Stimulated activated CD4-positive, alpha-beta T cell treated with anti-CD3 and anti-CD28 coated beads, Interleukin-12 subunit alpha, Interleukin-12 subunit beta, amount 100 ng/mL, for 4 hours (primary cell): ENCODE measurements at regions not wholly inside any gene's neighbourhood (a gene's known extent, or its start where the extent isn't known, plus 50 kb on each side); places are given as distances from the start of the nearest gene placed in this dataset.

Experiments used
- DNase-seq: peaks from one replicate; pipeline ENCODE4 v3.0.0-alpha.2; 2020

DNA sequence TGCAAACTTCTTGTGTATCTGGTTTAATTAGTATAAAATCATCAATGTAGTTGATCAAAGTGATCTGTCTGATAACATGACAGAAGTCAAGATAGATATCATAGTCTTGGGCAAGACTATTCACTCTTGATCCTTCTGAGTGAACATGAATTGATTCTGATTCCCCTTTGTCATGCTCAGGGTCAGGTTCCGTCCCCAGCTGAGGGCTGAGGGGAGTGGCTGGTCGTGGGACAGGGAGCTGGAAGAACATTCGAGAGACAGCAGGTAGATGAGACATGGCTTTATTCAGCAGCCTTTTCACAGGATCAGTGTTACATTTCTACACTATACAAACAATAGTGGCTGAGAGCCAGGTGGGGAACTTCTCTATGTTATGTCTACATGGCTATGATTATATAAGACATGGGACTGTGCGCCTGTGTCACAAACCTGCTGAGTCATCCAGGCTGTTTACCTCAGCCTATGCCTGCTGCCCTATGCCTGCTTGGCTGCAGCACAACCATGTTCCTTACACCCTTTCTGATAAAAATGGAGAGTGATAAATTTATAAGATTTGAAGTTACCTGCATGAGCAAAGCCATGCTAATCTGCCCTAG lies 586.9 kb upstream of the NR3C2 start:
- no peak for DNase-seq

DNA sequence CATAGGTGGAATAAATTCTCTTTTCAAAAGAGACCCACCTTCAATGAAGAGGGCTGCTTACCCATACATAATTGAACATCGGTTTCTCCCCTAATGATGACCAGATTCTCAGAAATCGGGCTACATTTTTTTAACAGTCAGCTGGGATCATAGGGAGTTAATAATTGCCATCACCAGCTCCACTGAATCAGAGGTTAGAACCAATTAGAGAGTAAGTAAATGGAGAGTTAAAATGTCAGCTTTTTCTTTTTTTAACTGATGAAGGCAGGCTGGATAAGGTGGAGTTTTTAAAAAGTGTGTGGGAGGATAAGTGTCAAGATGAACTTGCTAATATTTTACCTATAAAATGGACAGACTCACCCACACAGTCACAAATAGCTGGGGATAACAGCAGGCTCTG lies 584.5 kb upstream of the NR3C2 start:
- no peak for DNase-seq

DNA sequence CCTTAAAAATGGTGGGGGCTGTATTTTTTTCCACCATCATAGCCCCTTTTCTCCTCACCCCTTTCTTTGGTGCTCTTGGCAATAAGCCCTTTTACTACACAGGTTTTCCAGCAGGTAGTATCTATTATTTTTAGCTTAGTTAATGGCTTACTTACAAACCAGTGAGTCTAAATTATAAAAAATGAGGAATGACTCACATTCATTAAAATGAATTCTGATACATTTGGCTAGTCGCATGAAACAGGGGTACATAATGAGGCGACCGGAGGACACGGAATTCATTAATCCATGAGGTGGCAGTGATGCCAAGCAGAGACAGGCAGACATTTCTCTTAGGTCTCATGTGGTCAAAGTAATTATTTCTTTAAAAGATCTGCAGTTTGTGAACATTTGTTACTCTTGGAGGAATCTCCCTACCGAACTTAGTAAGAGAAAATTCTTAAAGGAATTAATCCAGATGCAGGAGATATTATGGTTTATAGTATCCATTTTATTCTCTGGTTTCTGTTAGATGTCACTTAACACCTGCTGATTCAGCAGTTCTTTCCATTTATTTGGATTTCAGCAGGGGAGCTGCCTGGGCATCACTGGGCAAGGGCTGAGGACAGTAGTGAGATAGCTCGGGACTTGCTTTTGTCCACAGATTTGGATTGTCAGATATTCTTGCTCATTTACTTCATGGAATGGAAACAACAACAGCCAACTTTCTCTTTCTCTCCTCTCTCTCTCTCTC lies 575.0 kb upstream of the NR3C2 start:
- DNase-seq: no peak

DNA sequence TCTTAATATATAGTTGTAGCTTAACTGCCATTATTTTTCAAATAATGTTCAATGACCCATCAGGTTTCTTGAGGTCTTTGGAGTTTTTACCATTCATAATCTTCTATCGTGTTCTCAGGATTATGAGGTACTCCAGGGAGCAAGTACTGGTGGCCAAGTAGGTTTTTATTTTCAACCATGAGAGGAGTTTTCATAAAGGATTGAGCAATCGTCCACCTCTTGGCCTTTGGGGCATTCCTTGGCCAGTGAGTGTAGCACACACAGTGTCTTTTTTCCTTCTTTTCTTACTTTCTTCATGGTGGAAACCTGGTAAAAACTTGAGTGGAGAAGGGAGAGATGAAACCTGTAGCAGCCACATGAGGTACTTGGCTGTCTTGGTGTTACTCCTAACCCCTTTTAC lies 567.0 kb upstream of the NR3C2 start:
- DNase-seq: no peak

DNA sequence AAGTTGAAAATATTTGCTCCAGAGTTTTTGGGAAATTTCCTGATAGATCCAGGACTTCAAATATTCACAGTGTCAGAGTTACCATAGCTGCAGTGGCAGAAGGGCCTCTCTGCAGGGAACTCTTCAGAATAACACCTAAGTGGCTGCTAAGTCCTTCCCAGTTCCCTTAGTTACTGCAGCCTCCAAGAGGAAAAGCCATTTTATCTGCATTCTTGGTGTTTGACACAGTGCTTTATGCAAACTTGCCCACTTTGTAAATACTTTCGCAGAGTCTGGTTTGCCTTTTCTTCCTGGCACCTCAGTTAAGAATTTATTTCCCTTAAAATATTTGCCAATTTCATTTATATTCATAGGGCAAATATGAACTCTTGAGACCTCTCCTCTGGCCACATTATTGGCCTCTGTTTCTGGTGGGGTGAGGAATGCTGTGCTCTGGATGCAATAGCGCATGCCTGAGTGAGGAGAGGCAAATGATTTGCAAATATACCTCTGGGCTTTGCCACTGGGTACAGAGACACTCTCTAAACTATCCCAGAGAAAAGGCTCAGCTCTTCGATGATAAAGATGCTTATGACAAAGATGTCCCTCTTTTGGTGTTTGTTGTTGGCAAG lies 566.3 kb upstream of the NR3C2 start:
- no peak for DNase-seq

DNA sequence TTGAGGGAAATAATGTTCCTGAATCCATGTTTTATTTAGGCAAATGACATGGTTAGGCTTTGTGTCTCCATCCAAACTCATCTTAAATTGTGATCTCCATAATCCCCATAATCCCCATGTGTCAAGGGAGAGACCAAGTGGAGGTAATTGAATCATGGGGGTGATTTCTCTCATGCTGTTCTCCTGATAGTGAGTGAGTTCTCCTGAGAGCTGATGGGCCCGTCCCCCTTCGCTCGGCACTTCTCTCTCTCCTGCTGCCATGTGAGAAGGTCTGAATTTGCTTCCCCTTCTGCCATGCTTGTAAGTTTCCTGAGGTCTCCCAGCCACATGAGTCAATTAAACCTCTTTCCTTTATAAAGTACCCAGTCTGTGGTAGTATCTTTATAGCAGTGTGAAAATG lies 563.0 kb upstream of the NR3C2 start:
- no peak for DNase-seq

DNA sequence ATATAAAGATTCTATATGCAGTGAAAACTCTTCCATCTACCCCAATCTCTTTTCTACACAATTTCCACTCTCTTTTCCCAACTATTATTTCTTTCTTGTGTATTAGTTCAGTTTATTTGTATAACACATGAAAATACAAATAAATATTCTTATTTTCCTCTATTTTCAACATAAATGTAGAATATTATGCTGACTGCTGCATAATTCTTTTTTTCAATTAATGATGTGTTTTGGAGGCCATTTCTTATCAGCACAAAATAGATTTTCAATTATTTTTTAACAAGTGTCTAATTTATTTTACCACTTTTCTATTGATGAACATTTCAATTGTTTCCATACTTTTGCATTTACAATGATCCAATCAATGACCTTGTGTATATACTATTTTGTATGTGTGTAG lies 557.7 kb upstream of the NR3C2 start:
- no peak for DNase-seq

DNA sequence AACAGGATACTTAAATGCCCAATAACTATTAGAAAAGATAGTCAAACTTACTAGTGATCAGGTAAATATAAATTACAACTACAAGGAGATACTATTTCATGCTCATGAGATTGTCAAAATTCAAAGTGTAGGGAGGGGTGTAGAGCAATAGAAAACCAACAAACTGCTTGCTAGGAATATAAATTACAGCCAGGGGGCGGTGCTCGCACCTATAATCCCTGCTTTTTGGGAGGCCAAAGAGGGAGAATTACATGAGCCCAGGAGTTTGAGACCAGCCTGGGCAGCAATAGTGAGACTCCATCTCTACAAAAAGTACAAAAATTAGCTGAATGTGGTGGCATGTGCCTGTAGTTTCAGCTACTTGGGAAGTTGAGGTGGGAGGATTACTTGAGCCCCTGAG lies 556.5 kb upstream of the NR3C2 start:
- no peak for DNase-seq

DNA sequence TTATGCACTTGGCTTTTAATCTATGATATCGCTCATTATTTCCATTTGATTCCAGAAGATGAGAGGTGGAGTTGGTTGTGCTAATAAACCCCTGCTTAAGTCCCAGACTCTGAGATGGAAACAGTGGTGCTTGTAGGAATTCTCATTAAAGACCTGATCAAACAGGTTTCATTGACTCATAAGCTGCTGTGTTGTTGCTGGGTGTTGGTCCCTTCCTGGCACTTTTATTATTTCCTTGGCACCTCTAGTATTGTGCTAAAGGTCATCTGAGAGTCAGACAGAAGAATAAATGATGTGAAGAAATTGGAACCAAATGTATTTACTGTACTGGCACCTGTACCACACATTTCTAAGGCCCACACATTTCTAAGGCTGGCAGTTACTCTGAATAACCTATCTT lies 544.7 kb upstream of the NR3C2 start:
- DNase-seq: no peak

DNA sequence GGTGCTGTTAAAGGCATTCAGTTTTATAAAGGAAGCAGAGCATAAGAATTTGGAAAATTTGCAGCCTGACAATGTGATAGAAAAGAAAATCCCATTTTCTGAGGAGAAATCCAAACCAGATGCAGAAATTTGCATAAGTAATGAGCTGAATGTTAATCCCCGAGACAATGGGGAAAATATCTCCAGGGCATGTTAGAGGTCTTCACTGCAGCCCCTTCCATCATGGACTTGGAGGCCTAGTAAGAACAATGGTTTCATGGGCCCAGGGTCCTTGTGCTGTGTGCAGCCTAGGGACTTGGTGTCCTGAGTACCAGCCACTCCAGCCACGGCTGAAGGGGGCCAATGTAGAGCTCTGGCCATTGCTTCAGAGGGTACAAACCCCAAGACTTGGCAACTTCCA lies 542.7 kb upstream of the NR3C2 start:
- no peak for DNase-seq

DNA sequence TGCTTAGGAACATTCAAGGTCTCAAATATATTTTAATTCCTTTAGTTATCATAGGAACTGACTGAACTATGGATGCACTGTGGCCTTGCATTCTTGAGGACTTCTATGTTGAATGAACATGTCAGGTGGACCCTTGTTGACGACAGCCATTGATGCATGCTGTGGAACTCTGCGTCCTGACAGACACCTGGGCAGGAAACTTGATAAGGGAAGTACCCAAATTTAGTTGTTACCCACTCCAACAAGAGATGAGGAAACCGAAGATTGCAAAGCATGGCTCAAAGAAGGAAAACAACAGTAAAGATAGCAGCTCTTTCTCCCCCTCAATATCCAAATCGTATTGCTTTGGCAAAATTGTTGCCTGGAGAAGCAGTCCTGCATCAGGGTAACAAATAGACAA lies 540.0 kb upstream of the NR3C2 start:
- DNase-seq: no peak

DNA sequence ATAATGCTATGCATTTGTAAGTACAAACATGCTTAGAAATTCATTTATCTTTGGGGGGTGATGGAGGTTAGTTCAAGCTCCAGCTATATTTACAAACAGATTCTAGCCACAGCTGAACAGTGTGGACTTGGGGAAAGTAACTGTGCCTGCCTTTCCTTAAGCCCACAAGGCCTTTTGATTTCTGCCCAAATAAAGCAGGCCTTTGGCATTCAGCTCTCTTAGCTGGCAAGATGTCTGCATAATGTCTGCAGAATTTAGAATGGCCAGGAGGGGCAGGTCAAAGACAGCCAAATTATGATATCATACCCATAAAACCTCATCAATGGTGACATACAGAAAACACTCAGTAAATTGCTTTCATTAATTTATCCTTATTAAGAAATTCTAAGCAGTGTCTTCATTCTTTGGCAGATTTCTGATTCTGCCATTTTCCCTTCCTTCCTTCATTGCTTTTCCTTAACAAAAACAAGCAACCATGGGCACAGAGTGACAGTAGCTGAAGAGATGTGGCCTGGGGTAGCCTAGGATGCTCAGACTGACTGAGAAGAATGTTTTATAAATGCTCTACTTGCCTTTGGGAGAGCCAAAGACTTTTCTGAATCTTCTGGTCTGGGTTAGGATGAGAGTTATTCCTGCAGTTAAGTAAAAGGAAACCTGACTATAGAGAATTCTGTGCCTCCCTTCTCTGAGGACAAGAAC lies 538.7 kb upstream of the NR3C2 start:
- no peak for DNase-seq

DNA sequence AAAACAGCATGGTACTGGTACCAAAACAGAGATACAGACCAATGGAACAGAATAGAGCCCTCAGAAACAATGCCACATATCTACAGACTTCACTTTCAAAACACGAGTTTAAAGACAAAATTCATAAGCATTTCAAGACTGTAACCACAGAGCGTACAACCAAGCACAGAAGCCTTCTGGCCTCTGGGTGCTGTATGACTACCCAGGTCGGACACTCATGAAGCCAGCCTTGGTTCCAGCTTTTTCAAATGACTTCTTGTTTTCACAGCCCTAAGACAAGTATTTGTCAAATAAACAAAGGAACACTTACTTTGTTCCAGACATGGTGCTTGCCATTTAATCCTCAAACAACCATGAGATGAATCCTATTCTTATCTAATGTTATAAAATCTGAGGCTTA lies 536.1 kb upstream of the NR3C2 start:
- no peak for DNase-seq

DNA sequence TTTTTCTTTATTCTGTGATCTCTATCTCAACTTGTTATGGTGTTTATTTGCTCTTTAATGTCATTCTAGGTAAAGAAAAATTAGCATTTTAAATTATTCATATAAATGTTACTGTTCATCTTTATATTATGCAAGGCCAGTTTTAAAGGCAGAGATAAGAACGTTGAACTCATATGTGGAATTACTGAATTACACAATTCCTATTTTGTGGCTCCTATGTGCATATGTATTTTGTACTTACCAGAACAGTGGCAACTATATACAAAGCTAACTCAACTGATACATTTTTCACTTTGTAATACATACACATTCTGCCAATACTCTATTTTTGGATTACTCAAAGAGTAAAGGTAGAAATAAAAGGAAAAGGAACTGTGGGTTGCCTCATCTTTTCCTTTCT lies 533.2 kb upstream of the NR3C2 start:
- DNase-seq: no peak

DNA sequence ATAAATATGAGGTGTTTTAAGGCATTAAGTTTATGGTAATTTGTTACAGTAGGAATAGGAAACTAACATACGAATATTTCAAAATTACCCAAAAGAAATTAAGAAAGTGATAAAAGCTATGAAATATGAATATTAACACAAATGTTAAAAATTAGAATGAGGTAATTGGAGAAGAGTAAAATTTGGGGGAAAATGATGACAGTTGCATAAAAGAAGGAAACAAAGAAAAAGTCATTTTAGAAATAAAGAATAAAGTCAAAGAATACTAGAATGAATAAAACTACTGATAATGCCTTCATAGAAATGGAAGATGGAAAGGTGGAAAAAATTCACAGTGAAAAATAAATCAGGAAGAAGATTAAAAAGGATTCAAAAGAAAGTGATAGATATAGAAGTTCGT lies 522.9 kb upstream of the NR3C2 start:
- DNase-seq: no peak

DNA sequence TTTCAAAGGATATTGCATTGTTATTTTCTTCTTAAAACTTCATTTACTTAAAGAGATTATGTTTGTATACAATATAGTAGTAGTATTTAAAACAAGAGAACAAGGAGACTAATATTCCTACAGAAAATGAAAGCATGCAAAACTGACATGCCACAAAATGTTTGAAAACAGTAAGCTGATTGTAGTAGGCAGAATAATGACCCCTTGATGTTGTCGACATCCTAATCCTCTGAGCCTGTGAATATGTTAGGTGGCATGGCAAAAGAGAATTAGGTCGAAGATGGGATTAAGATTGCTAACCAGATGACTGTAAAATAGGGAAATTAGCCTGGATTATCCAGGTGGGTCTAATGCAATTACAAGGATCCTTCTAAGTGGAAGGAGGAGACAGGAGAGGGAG lies 522.2 kb upstream of the NR3C2 start:
- no peak for DNase-seq

DNA sequence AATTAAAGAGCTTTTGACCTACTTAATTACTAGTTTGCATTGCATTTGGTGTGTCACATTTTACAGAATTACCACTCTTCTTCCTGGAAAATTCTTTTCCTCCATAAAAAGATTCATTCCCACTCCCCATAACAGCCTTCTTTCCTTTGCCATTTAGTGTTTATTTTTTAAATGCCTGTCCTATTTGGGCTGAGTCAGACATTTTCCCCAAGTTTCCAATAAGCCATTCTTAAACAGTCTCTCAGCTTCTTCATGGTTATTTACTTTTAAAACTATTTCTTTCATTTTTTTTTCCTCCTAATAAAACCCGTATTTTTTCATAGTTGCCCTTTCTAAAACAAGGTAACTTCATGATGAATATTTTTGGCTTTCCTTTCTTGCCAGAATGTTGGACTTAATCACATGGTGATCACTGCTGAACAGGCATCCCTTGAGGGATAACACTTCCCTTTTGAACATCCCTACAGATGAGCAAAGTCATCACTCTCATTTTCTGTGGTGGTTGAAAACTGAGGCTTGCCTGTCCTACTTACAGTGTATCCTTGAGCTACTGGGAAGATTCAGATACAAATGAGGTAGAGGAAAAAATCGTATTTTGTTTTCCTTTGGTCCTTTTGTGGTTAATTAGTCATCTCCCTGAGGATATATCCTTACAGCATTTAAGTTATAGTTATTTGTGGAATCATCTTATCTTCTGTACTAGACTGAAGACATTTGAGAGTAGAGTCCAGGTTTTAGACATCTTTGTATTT lies 520.5 kb upstream of the NR3C2 start:
- no peak for DNase-seq

DNA sequence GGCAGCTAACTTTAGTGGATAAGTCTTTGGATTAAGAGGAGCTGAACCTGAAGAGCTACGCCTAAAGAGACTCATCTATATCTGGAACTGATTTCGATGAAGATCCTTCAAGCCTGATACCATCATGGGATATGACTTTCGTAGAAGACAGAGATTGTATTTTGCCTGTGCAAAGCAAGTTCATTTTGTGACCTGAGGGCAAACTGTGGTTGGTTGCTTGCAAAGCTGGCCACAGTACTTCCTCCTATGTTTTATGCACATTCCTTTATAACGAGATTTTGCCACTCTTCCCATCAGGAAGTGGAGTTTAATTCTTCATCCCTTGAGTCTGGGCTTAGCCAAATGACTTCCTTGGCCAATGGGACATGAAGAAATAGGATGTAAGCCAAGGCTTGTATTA lies 519.3 kb upstream of the NR3C2 start:
- no peak for DNase-seq

DNA sequence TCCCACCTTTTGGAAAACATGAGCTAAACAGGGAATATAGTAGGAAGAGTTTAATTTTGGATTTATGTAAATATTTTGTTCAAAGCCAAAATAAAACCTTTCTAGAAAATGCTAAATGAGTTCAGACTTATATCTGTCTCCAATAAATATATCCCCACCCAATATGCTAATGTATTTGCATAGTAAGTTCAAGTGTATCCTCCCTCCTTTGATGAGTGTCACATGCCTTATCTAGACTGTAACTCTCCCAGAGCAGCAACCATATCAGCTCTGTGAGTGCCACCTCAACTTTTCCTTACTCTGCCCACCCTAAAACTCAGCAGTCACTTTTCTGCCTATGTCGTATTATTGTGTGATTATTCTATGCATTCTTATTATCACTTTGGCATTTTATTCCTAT lies 516.1 kb upstream of the NR3C2 start:
- DNase-seq: no peak

DNA sequence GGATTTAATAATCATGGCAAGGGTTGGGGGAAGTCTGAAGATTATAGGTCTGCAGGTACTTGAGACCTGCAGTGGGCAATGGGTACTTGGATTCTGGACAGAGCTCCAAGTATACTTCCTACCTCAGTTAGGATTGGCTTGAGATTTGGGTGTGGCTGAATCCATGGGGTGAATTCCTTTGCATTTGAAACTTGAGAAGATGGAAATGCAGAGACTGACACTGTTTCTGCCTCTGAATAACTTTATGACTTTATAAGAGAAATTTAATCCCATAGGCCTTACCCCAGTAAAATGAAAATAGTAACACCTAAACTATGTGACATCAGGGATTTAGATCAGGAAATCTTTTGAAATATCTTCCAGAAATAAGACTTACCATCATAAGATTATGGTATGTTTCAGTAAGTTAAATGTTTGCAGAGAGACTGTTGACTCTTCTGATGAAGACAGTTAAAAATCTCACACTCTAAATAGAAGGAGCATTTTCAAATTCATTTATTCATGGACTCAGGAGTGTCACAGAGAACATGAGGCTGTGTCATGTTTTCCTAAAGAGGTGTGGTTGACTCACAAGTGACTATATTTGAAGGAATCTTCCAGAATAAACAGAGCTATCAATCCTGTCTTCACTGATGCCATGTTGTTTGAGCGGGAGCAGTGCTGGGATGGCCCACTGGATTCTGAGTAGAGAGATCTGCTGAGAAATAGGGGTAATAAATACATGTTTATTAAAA lies 513.5 kb upstream of the NR3C2 start:
- DNase-seq: no peak

DNA sequence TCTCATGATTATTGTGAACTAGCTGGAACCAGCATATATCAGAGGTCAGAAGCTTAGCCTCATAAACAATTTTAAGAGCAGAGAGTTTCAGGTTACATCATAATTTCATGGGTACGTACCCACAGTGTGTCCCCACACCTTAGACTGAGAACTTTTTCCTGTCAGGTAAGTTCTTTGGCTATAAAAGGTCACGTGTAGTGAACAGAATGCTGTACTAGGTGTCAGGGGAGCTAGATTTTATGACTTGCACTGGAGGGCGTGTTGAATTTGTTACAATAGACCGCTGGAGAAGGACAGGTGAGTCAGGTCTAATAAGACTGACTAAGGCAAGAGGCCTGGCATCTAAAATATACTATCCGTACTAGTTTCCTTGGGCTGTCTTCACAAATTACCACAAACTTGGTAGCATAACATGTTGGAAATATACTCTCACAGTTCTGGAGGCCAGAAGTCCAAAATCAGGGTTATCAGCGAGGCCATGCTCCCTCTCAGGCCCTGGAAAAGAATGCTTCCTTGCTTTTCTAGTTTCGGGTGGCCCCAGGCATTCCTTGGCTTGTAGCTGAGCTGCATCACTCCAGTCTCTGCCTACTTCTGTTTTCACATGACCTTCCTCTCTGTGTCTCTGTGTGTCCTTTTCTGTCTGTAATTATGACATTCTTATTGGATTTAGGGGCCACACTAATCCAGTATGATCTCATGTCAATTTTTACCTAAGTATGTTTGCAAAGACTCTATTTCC lies 512.0 kb upstream of the NR3C2 start:
- DNase-seq: no peak

DNA sequence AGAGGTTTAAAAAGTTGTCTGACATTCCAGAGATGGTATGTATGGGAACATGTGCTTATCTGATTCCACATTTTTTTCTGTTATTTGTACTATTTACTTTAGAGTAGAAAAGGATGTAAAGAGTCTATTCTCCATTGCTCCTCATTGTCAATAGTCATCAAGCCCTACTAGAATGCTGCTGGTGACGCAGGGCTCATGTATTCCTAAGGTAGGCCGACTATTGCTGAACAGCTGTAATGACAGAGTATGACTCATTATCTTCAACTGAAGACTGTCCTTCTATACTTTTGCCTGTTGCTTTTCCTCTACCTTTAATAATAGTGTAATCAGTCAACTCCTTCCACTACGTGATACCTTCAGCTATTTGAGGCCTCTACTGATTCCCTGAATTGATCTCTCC lies 509.1 kb upstream of the NR3C2 start:
- no peak for DNase-seq
